Neural progenitor cell (in vitro differentiated cells): ENCODE measurements at regions not wholly inside any gene's neighbourhood (a gene's known extent, or its start where the extent isn't known, plus 50 kb on each side); places are given as distances from the start of the nearest gene placed in this dataset.

ENCODE experiments used
- EZH2 ChIP-seq: fragments of 200-600 bp; sonication (generic); IDR thresholded peaks from 2 replicates; pipeline ENCODE4 v1.6.1; 2017; ENCODE audit warnings: antibody characterized with exemption, mild to moderate bottlenecking, moderate library complexity
- EZH2phosphoT487 ChIP-seq: fragments of 200-600 bp; sonication (generic); IDR thresholded peaks from 2 replicates; pipeline ENCODE4 v1.6.1; 2017; ENCODE audit warnings: antibody characterized with exemption
- TF ChIP-seq, protein P1 (sequence below): fragments of 200-600 bp; sonication (generic); IDR thresholded peaks from 2 replicates; pipeline ENCODE4 v1.5.1; 2017; ENCODE audit warnings: antibody characterized with exemption, mild to moderate bottlenecking

DNA sequence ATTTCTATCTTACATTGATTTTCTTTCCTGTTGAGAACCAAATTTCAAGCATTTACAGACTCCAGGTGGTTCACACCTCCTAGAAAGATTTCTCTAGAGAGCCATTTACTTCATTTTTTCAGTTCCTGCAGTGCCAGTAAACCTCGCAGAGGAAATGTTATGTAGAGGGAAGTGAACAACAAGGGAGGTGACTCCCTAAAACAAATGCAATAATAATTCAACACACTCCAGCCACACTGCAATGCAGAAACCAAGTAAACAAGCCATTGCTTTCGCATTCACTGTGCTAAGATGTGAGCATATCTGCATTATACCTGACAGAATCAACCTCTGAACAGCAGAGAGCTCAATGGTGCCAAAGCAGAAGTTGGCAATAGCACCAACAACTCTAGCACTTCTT, 215.1 kb downstream of the RBM26 start:
- TF ChIP-seq, protein P1, sequence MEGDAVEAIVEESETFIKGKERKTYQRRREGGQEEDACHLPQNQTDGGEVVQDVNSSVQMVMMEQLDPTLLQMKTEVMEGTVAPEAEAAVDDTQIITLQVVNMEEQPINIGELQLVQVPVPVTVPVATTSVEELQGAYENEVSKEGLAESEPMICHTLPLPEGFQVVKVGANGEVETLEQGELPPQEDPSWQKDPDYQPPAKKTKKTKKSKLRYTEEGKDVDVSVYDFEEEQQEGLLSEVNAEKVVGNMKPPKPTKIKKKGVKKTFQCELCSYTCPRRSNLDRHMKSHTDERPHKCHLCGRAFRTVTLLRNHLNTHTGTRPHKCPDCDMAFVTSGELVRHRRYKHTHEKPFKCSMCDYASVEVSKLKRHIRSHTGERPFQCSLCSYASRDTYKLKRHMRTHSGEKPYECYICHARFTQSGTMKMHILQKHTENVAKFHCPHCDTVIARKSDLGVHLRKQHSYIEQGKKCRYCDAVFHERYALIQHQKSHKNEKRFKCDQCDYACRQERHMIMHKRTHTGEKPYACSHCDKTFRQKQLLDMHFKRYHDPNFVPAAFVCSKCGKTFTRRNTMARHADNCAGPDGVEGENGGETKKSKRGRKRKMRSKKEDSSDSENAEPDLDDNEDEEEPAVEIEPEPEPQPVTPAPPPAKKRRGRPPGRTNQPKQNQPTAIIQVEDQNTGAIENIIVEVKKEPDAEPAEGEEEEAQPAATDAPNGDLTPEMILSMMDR, result no peak
- TF ChIP-seq EZH2 (no peak), EZH2phosphoT487 (no peak)
